ENCODE measurements at regions not wholly inside any gene's neighbourhood (a gene's known extent, or its start where the extent isn't known, plus 50 kb on each side); places are given as distances from the start of the nearest gene placed in this dataset.

DNA sequence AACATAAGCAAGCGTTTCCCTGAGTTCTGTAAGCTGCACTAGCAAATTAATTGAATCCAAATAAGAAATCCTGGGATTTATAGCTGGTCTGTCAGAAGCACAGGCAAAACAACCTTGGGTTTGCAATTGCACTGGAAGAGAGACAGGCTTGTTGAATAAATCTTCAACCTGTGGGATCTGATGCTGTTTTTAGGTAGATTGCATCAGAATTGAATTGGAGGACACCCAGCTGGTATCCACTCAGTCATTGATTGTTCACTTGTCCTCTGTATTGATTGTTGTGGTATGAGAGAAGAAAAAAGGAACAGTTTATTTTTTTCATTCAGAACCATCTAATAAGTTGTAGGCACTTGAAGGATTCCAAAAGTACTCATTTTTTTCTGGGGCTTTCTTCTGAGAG lies 497.4 kb downstream of the SIPA1L2 start:
- TF ChIP-seq POLR2A (IDR thresholded peaks at IDR 0.05; ENCODE audit: low read depth) (no peak), EP300 (IDR thresholded peaks at IDR 0.05) (no peak)
- TF ChIP-seq, protein P1, sequence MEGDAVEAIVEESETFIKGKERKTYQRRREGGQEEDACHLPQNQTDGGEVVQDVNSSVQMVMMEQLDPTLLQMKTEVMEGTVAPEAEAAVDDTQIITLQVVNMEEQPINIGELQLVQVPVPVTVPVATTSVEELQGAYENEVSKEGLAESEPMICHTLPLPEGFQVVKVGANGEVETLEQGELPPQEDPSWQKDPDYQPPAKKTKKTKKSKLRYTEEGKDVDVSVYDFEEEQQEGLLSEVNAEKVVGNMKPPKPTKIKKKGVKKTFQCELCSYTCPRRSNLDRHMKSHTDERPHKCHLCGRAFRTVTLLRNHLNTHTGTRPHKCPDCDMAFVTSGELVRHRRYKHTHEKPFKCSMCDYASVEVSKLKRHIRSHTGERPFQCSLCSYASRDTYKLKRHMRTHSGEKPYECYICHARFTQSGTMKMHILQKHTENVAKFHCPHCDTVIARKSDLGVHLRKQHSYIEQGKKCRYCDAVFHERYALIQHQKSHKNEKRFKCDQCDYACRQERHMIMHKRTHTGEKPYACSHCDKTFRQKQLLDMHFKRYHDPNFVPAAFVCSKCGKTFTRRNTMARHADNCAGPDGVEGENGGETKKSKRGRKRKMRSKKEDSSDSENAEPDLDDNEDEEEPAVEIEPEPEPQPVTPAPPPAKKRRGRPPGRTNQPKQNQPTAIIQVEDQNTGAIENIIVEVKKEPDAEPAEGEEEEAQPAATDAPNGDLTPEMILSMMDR (IDR thresholded peaks at IDR 0.05), result no peak
- DNase-seq (ENCODE audit: extremely low spot score), result no peak
- Histone ChIP-seq H3K4me1 (no peaks in the 10 kb centered on the region), H3K27ac (replicated peaks in 1 of 4) (no peak overlapping the region), H3K36me3 (no peaks in the 10 kb centered on the region), H3K9me3 (no peaks in the 10 kb centered on the region), H3K4me3 (no peak overlapping the region), H3K27me3 (no peaks in the 10 kb centered on the region)
- intact Hi-C loops (cut with DNase I), result no loop called here
- WGBS, result 100% methylated on average over 1 of the region's 1 CpG

DNA sequence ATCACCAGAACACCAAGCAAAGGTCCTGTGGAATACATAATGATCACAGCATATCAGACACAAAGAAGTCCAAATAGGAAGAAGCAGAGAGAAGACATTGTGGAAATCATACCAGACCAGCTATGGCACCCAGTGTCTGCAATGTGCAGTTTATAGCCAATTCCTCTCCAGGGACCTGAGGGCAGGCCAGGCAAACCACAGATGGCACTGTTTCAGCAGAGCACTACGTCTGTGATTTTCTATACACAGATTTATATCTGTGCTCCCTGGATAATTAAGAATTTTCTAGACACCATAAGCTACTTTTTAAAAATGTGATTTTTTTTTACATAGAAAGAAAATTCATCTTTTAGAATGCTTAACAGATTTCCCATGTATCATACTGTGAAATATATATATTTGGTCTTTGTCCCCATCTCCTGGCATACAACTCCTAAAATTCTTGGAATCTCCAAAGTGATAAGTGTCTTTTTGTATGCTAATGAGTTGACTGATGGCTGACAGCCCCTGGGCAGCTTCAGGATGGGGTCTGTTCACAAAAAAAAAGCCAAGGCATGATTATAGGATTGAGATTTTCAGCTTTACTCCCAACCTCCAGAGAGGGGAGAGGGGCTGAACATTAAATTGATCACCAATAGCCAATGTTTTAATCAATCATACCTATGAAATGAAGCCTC lies 498.1 kb downstream of the SIPA1L2 start:
- Histone ChIP-seq H3K4me3 (no peak overlapping the region), H3K36me3 (no peaks in the 10 kb centered on the region), H3K9me3 (no peaks in the 10 kb centered on the region), H3K27ac (replicated peaks in 1 of 4) (no peak overlapping the region), H3K4me1 (no peaks in the 10 kb centered on the region), H3K27me3 (no peaks in the 10 kb centered on the region)
- WGBS, result 81% methylated on average over 1 of the region's 1 CpG
- intact Hi-C loops (cut with DNase I), result no loop called here
- TF ChIP-seq, protein P1 (IDR thresholded peaks at IDR 0.05), result no peak
- no peak for TF ChIP-seq POLR2A (IDR thresholded peaks at IDR 0.05; ENCODE audit: low read depth)
- no peak for TF ChIP-seq POLR2AphosphoS5 (IDR thresholded peaks at IDR 0.05)
- TF ChIP-seq EP300 (IDR thresholded peaks at IDR 0.05), result no peak
- DNase-seq (ENCODE audit: extremely low spot score), result no peak

DNA sequence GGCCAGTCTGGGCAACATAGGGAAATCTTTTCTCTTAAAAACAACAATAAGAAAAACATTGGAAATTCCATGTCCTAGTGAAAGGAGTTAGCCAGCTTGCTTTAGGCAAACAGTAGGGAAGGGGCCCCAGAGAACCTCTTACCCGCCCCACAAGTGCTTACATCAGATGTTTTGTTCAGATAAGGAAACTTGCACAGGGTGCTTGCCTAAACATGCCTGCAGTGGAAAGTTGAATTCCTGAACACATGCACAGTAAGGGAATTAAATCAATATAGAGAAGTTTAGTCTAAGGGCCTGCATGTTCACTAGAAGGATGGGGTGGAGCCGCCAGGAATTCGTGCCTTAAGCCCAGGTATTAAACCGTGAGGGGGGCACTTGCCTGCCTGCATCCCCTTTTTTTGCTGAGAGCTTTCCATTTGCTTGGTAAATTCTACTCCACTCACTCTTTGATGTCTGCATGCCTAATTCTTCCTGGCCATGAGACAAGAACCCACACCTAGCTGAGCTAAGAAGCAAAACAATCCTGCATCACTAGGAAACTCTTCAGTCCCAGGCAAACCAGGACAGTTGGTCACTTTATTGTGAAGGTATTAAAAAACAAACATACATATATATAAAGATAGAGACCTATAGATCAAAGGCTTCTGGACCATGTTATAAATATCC lies 499.0 kb downstream of the SIPA1L2 start:
- Histone ChIP-seq H3K4me1 (no peaks in the 10 kb centered on the region), H3K9me3 (no peaks in the 10 kb centered on the region), H3K4me3 (no peak overlapping the region), H3K36me3 (no peaks in the 10 kb centered on the region), H3K27me3 (no peaks in the 10 kb centered on the region), H3K27ac (replicated peaks in 1 of 4) (no peak overlapping the region)
- intact Hi-C loops (cut with DNase I), result no loop called here
- TF ChIP-seq POLR2AphosphoS5 (IDR thresholded peaks at IDR 0.05) (no peak), POLR2A (IDR thresholded peaks at IDR 0.05; ENCODE audit: low read depth) (no peak), EP300 (IDR thresholded peaks at IDR 0.05) (no peak)
- TF ChIP-seq, protein P1 (IDR thresholded peaks at IDR 0.05), result no peak
- DNase-seq (ENCODE audit: extremely low spot score), result no peak
- WGBS, result 94% methylated on average over 4 of the region's 4 CpGs

DNA sequence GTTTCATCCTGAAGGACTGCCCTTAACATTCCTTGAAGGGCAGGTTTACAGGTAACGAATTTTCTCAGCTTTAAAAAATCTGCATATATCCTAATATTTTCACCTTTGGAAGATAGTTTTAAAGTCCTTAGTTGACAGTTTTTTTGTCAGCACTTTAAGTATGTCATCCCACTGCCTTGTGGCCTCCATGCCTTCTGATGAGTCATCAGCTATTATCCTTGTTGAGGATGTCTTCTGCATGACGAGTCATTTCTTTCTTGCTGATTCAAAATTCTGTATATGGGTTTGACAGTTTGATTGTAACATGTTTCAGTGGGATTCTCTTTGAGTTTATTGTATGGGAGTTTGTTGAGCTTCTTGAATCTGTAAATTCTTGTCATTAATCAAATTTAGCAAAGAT lies 500.6 kb downstream of the DISC1 start:
- H3K27ac ChIP-seq (replicated peaks in 1 of 4), result no peak overlapping the region
- H3K4me1 ChIP-seq, result no peaks in the 10 kb centered on the region
- 90% methylated on average over 2 of the region's 2 CpGs for WGBS
- no peaks in the 10 kb centered on the region for H3K27me3 ChIP-seq
- H3K36me3 ChIP-seq, result no peaks in the 10 kb centered on the region
- TF ChIP-seq, protein P1 (IDR thresholded peaks at IDR 0.05), result no peak
- TF ChIP-seq POLR2A (IDR thresholded peaks at IDR 0.05; ENCODE audit: low read depth) (no peak), POLR2AphosphoS5 (IDR thresholded peaks at IDR 0.05) (no peak), EP300 (IDR thresholded peaks at IDR 0.05) (no peak)
- no peaks in the 10 kb centered on the region for H3K9me3 ChIP-seq
- no peak overlapping the region for H3K4me3 ChIP-seq
- intact Hi-C loops (cut with DNase I), result no loop called here
- DNase-seq (ENCODE audit: extremely low spot score), result no peak

Measured in esophagus muscularis mucosa (tissue), 4 donors.